MM.1S (cell line): ENCODE measurements at regions not wholly inside any gene's neighbourhood (a gene's known extent, or its start where the extent isn't known, plus 50 kb on each side); places are given as distances from the start of the nearest gene placed in this dataset.
"Not testable (repeated sequence)": the region's sequence is repeated elsewhere in the genome, so short reads cannot be mapped to it uniquely, and the experiment has no call there.

ENCODE experiments used
- DNase-seq: peaks from one replicate; pipeline ENCODE4 v3.0.0-alpha.2; 2015
- H2AFZ ChIP-seq: fragments of 300-600 bp; sonication (generic); 2 replicates; pipeline ENCODE4 v1.6.0; 2016; ENCODE audit warnings: antibody characterized with exemption, low read length
- H3F3A ChIP-seq: fragments of 300-600 bp; sonication (generic); 2 replicates; pipeline ENCODE4 v1.6.1; 2016; ENCODE audit warnings: mild to moderate bottlenecking, antibody characterized with exemption, low read length, moderate library complexity, mixed read lengths; ENCODE audit not compliant: insufficient read depth
- H3K27ac ChIP-seq: fragments of 300-600 bp; sonication (generic); 2 replicates; pipeline ENCODE4 v1.5.1; 2016; ENCODE audit warnings: mild to moderate bottlenecking, low read length
- H3K27me3 ChIP-seq: fragments of 300-600 bp; sonication (generic); replicated peaks from 2 replicates; pipeline ENCODE4 v1.6.0; 2016; ENCODE audit warnings: low read length; ENCODE audit not compliant: insufficient read depth
- H3K36me3 ChIP-seq: fragments of 300-600 bp; sonication (generic); replicated peaks from 2 replicates; pipeline ENCODE4 v1.6.1; 2016; ENCODE audit warnings: mild to moderate bottlenecking, low read length, mixed read lengths; ENCODE audit not compliant: insufficient read depth
- H3K4me1 ChIP-seq: fragments of 300-600 bp; sonication (generic); 2 replicates; pipeline ENCODE4 v1.6.1; 2016; ENCODE audit warnings: low read length, mixed read lengths
- H3K4me2 ChIP-seq: fragments of 300-600 bp; sonication (generic); 2 replicates; pipeline ENCODE4 v1.6.0; 2016; ENCODE audit warnings: low read depth, low read length
- H3K4me3 ChIP-seq: fragments of 300-600 bp; sonication (generic); 2 replicates; pipeline ENCODE4 v1.5.1; 2016; ENCODE audit warnings: low read length, mixed read lengths
- H3K79me2 ChIP-seq: fragments of 300-600 bp; sonication (generic); 2 replicates; pipeline ENCODE4 v1.6.1; 2016; ENCODE audit warnings: mixed run types, low read length, mixed read lengths
- H3K9ac ChIP-seq: fragments of 300-600 bp; sonication (generic); 2 replicates; pipeline ENCODE4 v1.6.1; 2016; ENCODE audit warnings: low read length, mixed read lengths
- H3K9me2 ChIP-seq: fragments of 300-600 bp; sonication (generic); replicated peaks from 2 replicates; pipeline ENCODE4 v1.6.1; 2016; ENCODE audit warnings: mild to moderate bottlenecking, low read length, mixed read lengths; ENCODE audit not compliant: insufficient read depth
- H3K9me3 ChIP-seq: fragments of 300-600 bp; sonication (generic); replicated peaks from 2 replicates; pipeline ENCODE4 v1.6.1; 2016; ENCODE audit warnings: mild to moderate bottlenecking, low read length, mixed read lengths; ENCODE audit not compliant: insufficient read depth
- H4K20me1 ChIP-seq: fragments of 300-600 bp; sonication (generic); 2 replicates; pipeline ENCODE4 v1.6.1; 2016; ENCODE audit warnings: mild to moderate bottlenecking, low read length, moderate library complexity, mixed read lengths; ENCODE audit not compliant: insufficient read depth
- CTCF ChIP-seq: fragments of 300-600 bp; sonication (generic); IDR thresholded peaks from 2 replicates; pipeline ENCODE4 v1.5.1; 2016; ENCODE audit warnings: antibody characterized with exemption, low read length, mixed read lengths
- EZH2 ChIP-seq: fragments of 300-600 bp; sonication (generic); optimal IDR thresholded peaks from 2 replicates; pipeline ENCODE3; 2017; ENCODE audit warnings: low read depth, mild to moderate bottlenecking, antibody characterized with exemption, low read length, mixed read lengths
- EZH2phosphoT487 ChIP-seq: fragments of 300-600 bp; sonication (generic); IDR thresholded peaks from 2 replicates; pipeline ENCODE4 v1.6.1; 2018; ENCODE audit warnings: antibody characterized with exemption, low read length

- no peak for DNase-seq
- no peak overlapping the region for H3K4me3 ChIP-seq
- no peak overlapping the region for H3K9ac ChIP-seq
- H3F3A ChIP-seq = no peaks in the 10 kb centered on the region
- no peaks in the 10 kb centered on the region for H4K20me1 ChIP-seq
- H3K36me3 ChIP-seq = no peaks in the 10 kb centered on the region
- H3K9me2 ChIP-seq = no peaks in the 10 kb centered on the region
- no peak overlapping the region for H2AFZ ChIP-seq
- H3K79me2 ChIP-seq = no peaks in the 10 kb centered on the region
- no peak overlapping the region for H3K27ac ChIP-seq
- H3K4me2 ChIP-seq = no peak overlapping the region
- TF ChIP-seq EZH2 (no peak), CTCF (no peak), EZH2phosphoT487 (no peak)
- H3K9me3 ChIP-seq = no peaks in the 10 kb centered on the region
- no peaks in the 10 kb centered on the region for H3K4me1 ChIP-seq
- H3K27me3 ChIP-seq = no peaks in the 10 kb centered on the region
Measured at GRCh38 chr4:26208237-26208994, 112.4 kb upstream of the RBPJ start.

DNA sequence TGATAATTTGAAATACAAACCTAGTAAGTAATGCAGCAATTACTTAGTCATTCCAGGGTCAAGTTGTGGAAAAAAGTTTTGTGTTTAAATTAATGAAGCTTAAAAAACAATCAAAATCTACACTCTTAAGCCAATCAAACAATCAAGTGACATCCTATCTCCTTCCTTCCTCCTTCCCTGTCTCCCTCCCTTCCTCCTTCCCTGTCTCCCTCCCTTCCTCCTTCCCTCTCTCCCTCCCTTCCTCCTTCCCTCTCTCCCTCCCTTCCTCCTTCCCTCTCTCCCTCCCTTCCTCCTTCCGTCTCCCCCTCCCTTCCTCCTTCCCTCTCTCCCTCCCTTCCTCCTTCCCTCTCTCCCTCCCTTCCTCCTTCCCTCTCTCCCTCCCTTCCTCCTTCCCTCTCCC lies 111.4 kb upstream of the RBPJ start:
- H3K27ac ChIP-seq, H3K9ac ChIP-seq, H3K4me3 ChIP-seq, H2AFZ ChIP-seq, H3K9me3 ChIP-seq, H3K4me2 ChIP-seq, H4K20me1 ChIP-seq, H3K4me1 ChIP-seq, H3F3A ChIP-seq, H3K27me3 ChIP-seq, DNase-seq, H3K79me2 ChIP-seq, H3K36me3 ChIP-seq, H3K9me2 ChIP-seq: not testable (repeated sequence)

GRCh38 chr4:26212528-26212927 lies 108.3 kb upstream of the RBPJ start:
- H3K4me1 ChIP-seq = no peaks in the 10 kb centered on the region

More at GRCh38 chr4:26212528-26212927, 108.3 kb upstream of the RBPJ start:
- DNase-seq = no peak
- no peak for TF ChIP-seq CTCF
- no peak overlapping the region for H3K9ac ChIP-seq
- no peaks in the 10 kb centered on the region for H3K36me3 ChIP-seq
- H3K4me3 ChIP-seq = no peak overlapping the region
- no peak overlapping the region for H2AFZ ChIP-seq
- no peaks in the 10 kb centered on the region for H3K79me2 ChIP-seq
- H3K9me2 ChIP-seq = no peaks in the 10 kb centered on the region
- H3K4me2 ChIP-seq = no peak overlapping the region
- H4K20me1 ChIP-seq = no peaks in the 10 kb centered on the region
- H3K9me3 ChIP-seq = no peaks in the 10 kb centered on the region
- H3K27ac ChIP-seq = no peak overlapping the region
- no peaks in the 10 kb centered on the region for H3K27me3 ChIP-seq
- H3F3A ChIP-seq = no peaks in the 10 kb centered on the region
